Endodermal cell (in vitro differentiated cells): ENCODE measurements at regions not wholly inside any gene's neighbourhood (a gene's known extent, or its start where the extent isn't known, plus 50 kb on each side); places are given as distances from the start of the nearest gene placed in this dataset.
"Not testable (repeated sequence)": the region's sequence is repeated elsewhere in the genome, so short reads cannot be mapped to it uniquely, and the experiment has no call there.

Experiments used
- DNase-seq: peaks from one replicate; pipeline ENCODE4 v3.0.0-alpha.2; 2017
- H3K27ac ChIP-seq: 2 replicates; pipeline ENCODE4 v1.5.1; 2013; ENCODE audit warnings: mild to moderate bottlenecking, low read depth, low read length, moderate library complexity
- H3K27me3 ChIP-seq: 2 replicates; pipeline ENCODE4 v1.6.1; 2013; ENCODE audit warnings: mild to moderate bottlenecking, low read length, moderate library complexity; ENCODE audit not compliant: insufficient read depth, control insufficient read depth, poor library complexity, severe bottlenecking
- H3K36me3 ChIP-seq: 2 replicates; pipeline ENCODE4 v1.7.0; 2013; ENCODE audit warnings: mild to moderate bottlenecking, low read length, moderate library complexity; ENCODE audit not compliant: control insufficient read depth, insufficient read depth
- H3K4me1 ChIP-seq: one replicate; pipeline ENCODE4 v1.7.0; 2013; ENCODE audit warnings: low read length; ENCODE audit not compliant: control insufficient read depth, insufficient read depth
- H3K4me3 ChIP-seq: 2 replicates; pipeline ENCODE4 v1.5.1; 2013; ENCODE audit warnings: mild to moderate bottlenecking, low read length, moderate library complexity
- H3K9ac ChIP-seq: 2 replicates; pipeline ENCODE4 v1.6.1; 2013; ENCODE audit warnings: mild to moderate bottlenecking, low read length, moderate library complexity; ENCODE audit not compliant: poor library complexity, severe bottlenecking; ENCODE audit errors: extremely low read depth
- H3K9me3 ChIP-seq: 2 replicates; pipeline ENCODE4 v1.6.1; 2013; ENCODE audit warnings: mild to moderate bottlenecking, low read length, moderate library complexity; ENCODE audit not compliant: control insufficient read depth
- H3K27ac Mint-ChIP-seq: 2 replicates; pipeline ENCODE4 v1.8.0; 2020; ENCODE audit warnings: mixed read lengths
- H3K27me3 Mint-ChIP-seq: 2 replicates; pipeline ENCODE4 v1.8.0; 2021; ENCODE audit warnings: mild to moderate bottlenecking, mixed read lengths; ENCODE audit not compliant: insufficient read depth
- H3K36me3 Mint-ChIP-seq: 2 replicates; pipeline ENCODE4 v1.8.0; 2020; ENCODE audit warnings: low read depth, mixed read lengths
- H3K4me1 Mint-ChIP-seq: 2 replicates; pipeline ENCODE4 v1.8.0; 2020; ENCODE audit warnings: mixed read lengths
- H3K4me3 Mint-ChIP-seq: 2 replicates; pipeline ENCODE4 v1.8.0; 2020; ENCODE audit warnings: mild to moderate bottlenecking, moderate library complexity, mixed read lengths
- H3K9me3 Mint-ChIP-seq: 2 replicates; pipeline ENCODE4 v1.8.0; 2020; ENCODE audit warnings: mild to moderate bottlenecking, mixed read lengths
- WGBS, 2 experiments: methylation state at CpG; one replicate each; pipeline versions ENCODE4 v1.1.5 to v1.1.7; 2013; ENCODE audit warnings: missing lambda C conversion rate in 2 of 2, mixed read lengths in 1 of 2; ENCODE audit not compliant: insufficient coverage in 1 of 2, insufficient read length in 1 of 2; 5-methylcytosine and 5-hydroxymethylcytosine counted together

GRCh38 chr17:20867938-20868661, 174.7 kb downstream of the USP22 start:
- peak; percentile 85 for DNase-seq
- not testable (repeated sequence) for H3K36me3 Mint-ChIP-seq, H3K4me3 ChIP-seq, H3K27ac Mint-ChIP-seq, H3K27me3 Mint-ChIP-seq, H3K9ac ChIP-seq, H3K4me1 ChIP-seq, H3K9me3 Mint-ChIP-seq, H3K4me3 Mint-ChIP-seq, H3K27ac ChIP-seq, H3K9me3 ChIP-seq, H3K36me3 ChIP-seq, H3K27me3 ChIP-seq
- H3K4me1 Mint-ChIP-seq = peaks cover 15% of the 10 kb centered on the region
- 88 to 97% methylated on average over 17 to 25 of the region's 25 CpGs for WGBS, 2 experiments

- 79 to 92% methylated on average over 8 of the region's 8 CpGs for WGBS, 2 experiments
- H3K4me1 Mint-ChIP-seq = peaks cover 15% of the 10 kb centered on the region
- H3K4me3 Mint-ChIP-seq, H3K9ac ChIP-seq, H3K9me3 ChIP-seq, H3K27me3 ChIP-seq, H3K27ac Mint-ChIP-seq, H3K4me1 ChIP-seq, H3K9me3 Mint-ChIP-seq, H3K36me3 Mint-ChIP-seq, H3K27ac ChIP-seq, H3K4me3 ChIP-seq, H3K36me3 ChIP-seq, H3K27me3 Mint-ChIP-seq: not testable (repeated sequence)
- peak; percentile 37 for DNase-seq
Observed at GRCh38 chr17:20868662-20869007, 174.2 kb downstream of the USP22 start.

- peaks cover 29% of the 10 kb centered on the region for H3K4me1 Mint-ChIP-seq
- not testable (repeated sequence) for H3K36me3 ChIP-seq, DNase-seq, H3K4me3 ChIP-seq, H3K27ac Mint-ChIP-seq, H3K27me3 Mint-ChIP-seq, H3K9me3 Mint-ChIP-seq, H3K27me3 ChIP-seq, H3K4me1 ChIP-seq, H3K9ac ChIP-seq, H3K4me3 Mint-ChIP-seq, H3K9me3 ChIP-seq, H3K36me3 Mint-ChIP-seq, H3K27ac ChIP-seq
- WGBS, 2 experiments = 92 to 100% methylated on average over 1 to 4 of the region's 4 CpGs
Observed at GRCh38 chr17:20873173-20873572, 169.6 kb downstream of the USP22 start.

GRCh38 chr17:20873688-20874328, 169.0 kb downstream of the USP22 start:
- H3K36me3 ChIP-seq, H3K9me3 Mint-ChIP-seq, H3K36me3 Mint-ChIP-seq, H3K9ac ChIP-seq, H3K27me3 ChIP-seq, H3K27me3 Mint-ChIP-seq, H3K4me3 Mint-ChIP-seq, DNase-seq, H3K27ac ChIP-seq, H3K9me3 ChIP-seq, H3K27ac Mint-ChIP-seq, H3K4me1 ChIP-seq, H3K4me3 ChIP-seq: not testable (repeated sequence)
- H3K4me1 Mint-ChIP-seq = peaks cover 29% of the 10 kb centered on the region
- WGBS, 2 experiments = 80 to 84% methylated on average over 1 to 2 of the region's 5 CpGs

GRCh38 chr17:20877384-20877783, 165.4 kb downstream of the USP22 start:
- not testable (repeated sequence) for H3K4me3 ChIP-seq, H3K4me3 Mint-ChIP-seq, H3K27me3 ChIP-seq, H3K27me3 Mint-ChIP-seq, H3K9ac ChIP-seq, H3K4me1 ChIP-seq, H3K36me3 Mint-ChIP-seq, H3K9me3 Mint-ChIP-seq, H3K27ac Mint-ChIP-seq, H3K9me3 ChIP-seq, H3K36me3 ChIP-seq, H3K27ac ChIP-seq, DNase-seq
- H3K4me1 Mint-ChIP-seq = peaks cover 17% of the 10 kb centered on the region
- WGBS, 2 experiments = 100% methylated on average over 1 of the region's 1 CpG
